Heart left ventricle (tissue), 16 donors: ENCODE measurements at regions not wholly inside any gene's neighbourhood (a gene's known extent, or its start where the extent isn't known, plus 50 kb on each side); places are given as distances from the start of the nearest gene placed in this dataset.
A peak's percentile ranks its signal among the peaks of the same experiment; 100 is the strongest.

Source experiments
- ATAC-seq, 4 donors: fragments of 200-7000 bp; cut with Tn5 transposase; one replicate each; pipeline ENCODE4 v1.9.1; 2020 to 2022; ENCODE audit warnings: moderate library complexity in 4 of 4, mild to moderate bottlenecking in 3 of 4, moderate number of reproducible peaks in 1 of 4
- DNase-seq, 5 donors: peaks; one replicate each; pipeline ENCODE4 v3.0.0-alpha.2; 2020
- H3K27ac ChIP-seq, 12 donors: fragments of 200-600 bp; sonication (generic) in 4 of 12; one replicate each; pipeline versions ENCODE4 v1.5.0 to v1.8.0; 2016 to 2022; ENCODE audit warnings: mild to moderate bottlenecking in 2 of 12
- H3K27me3 ChIP-seq, 9 donors: fragments of 200-600 bp; sonication (generic) in 2 of 9; one replicate each; pipeline versions ENCODE4 v1.5.1 to v1.8.0; 2016 to 2022; ENCODE audit warnings: mild to moderate bottlenecking in 3 of 9
- H3K36me3 ChIP-seq, 9 donors: fragments of 200-600 bp; sonication (generic) in 2 of 9; one replicate each; pipeline versions ENCODE4 v1.5.0 to v1.8.0; 2018 to 2022; ENCODE audit warnings: mild to moderate bottlenecking in 2 of 9
- H3K4me1 ChIP-seq, 12 donors: fragments of 200-600 bp; sonication (generic) in 4 of 12; one replicate each; pipeline versions ENCODE4 v1.5.0 to v1.8.0; 2016 to 2022; ENCODE audit warnings: mild to moderate bottlenecking in 3 of 12
- H3K4me3 ChIP-seq, 12 donors: fragments of 200-600 bp; sonication (generic) in 4 of 12; one replicate each; pipeline versions ENCODE4 v1.5.0 to v1.8.0; 2017 to 2022; ENCODE audit warnings: mild to moderate bottlenecking in 9 of 12, moderate library complexity in 4 of 12
- H3K9me3 ChIP-seq, 12 donors: fragments of 200-600 bp; sonication (generic) in 4 of 12; one replicate each; pipeline versions ENCODE4 v1.5.0 to v1.8.0; 2016 to 2022; ENCODE audit warnings: mild to moderate bottlenecking in 1 of 12
- POLR2A ChIP-seq, 2 donors: fragments of 450-650 bp; IDR thresholded peaks; one replicate each; pipeline ENCODE4 v1.6.1; 2017; ENCODE audit warnings: antibody characterized with exemption in 2 of 2, mild to moderate bottlenecking in 2 of 2, moderate library complexity in 2 of 2
- WGBS, 4 donors: extraction: QIAGEN DNeasy Blood & Tissue Kit in 2 of 4; methylation state at CpG; one replicate each; pipeline versions ENCODE4 v1.1.5 to v1.1.7; 2013 to 2018; 5-methylcytosine and 5-hydroxymethylcytosine counted together
- intact Hi-C, 10 donors: fragments of 100-400 bp; cut with DNase I; formaldehyde crosslinking; loops; one replicate each; pipeline versions ENCODE4 v1.11.1 to v1.14.2; 2022
- TF ChIP-seq, protein P1 (sequence below), 12 donors: fragments of 200-600 bp; sonication (generic) in 4 of 12; IDR thresholded peaks; one replicate each; pipeline versions ENCODE4 v1.5.0 to v1.8.0; 2018 to 2022; ENCODE audit warnings: antibody characterized with exemption in 12 of 12, mild to moderate bottlenecking in 5 of 12
- donor health status: ischemic (EF 13 %, LVEDD 7.1; RV severe dilation, severe dysfunction).
- donor health status: healthy with polysubstance abuse.
- donor health status: DM: no; HTN: yes; CAD: no.
- donor health status: DM: no; HTN: no; CAD: no.
- donor health status: ischemic (EF 25% LVEDD 6.9; RV normal size, moderate dysfunction).
- donor health status: ischemic (EF 25% LVEDD 5.7; RV mildly dilated, moderate dysfunction).
- donor health status: healthy.
- donor health status: DM: yes; HTN: yes; CAD: no.
- donor health status: ischemic (EF 35%, LVEDD 5.7; RV mildly dilated, moderate dysfunction).
- donor health status: nonischemic (EF 11% LVEDD 7.7; RV severe dilation, severe dysfunction).
- donor health status: DM: yes; HTN: yes; CAD: no.
- donor health status: PGD.
- donor health status: ischemic (EF 29% LVEDD 5.4; RV normal size, mild dysfunction).
- donor health status: nonischemic (EF 23%, LVEDD 6.1; RV moderate dilation, normal function).

DNA sequence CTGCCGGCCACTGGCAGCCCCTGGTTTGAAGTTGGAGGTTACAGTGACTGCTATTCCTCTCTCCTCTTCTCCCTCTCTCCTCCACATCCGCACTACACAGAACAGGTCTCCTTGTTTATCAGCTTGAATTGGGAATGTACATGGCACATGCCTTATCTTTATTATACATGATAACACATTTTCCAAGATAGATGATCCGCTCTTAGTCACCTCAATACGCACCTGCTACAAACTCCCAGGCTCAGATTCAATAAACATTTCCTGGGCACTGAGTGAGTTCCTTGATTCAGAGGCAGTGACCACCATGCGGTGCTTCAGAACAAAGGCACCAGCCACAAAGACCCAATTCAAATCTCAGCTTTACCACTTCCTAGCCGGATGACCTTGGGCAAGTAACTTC, 227.7 kb downstream of the TSHZ3 start:
- no peak overlapping the region for H3K27ac ChIP-seq
- H3K36me3 ChIP-seq = no peaks in the 10 kb centered on the region
- H3K27me3 ChIP-seq = peaks cover 0 to 3% (median 0%) of the 10 kb centered on the region in 9 donors

DNA sequence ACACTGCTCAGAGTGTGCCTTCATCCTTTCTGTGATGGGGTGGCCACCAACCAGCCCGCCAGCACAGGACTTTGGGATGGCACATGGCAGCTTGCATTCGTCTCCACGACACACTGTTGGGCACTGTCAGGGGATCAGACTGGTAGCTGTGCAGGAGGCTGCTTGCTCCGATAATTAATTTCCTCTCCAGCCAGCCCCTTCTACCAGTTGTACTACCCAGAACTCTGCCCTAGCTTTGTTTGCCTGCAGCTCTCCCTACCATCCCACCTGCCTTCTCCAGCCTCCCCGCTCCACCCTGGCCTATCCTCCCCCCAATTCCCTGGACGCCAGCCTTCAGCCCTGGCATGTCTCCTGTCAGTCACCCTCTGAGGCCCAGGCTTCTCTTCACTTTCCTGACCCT, 228.3 kb downstream of the TSHZ3 start:
- Histone ChIP-seq H3K4me1 (peaks cover 0 to 12% (median 0%) of the 10 kb centered on the region in 12 donors), H3K9me3 (no peaks in the 10 kb centered on the region), H3K27ac (no peak overlapping the region), H3K4me3 (no peak overlapping the region), H3K27me3 (peaks cover 0 to 3% (median 0%) of the 10 kb centered on the region in 9 donors), H3K36me3 (no peaks in the 10 kb centered on the region)
- ATAC-seq (no peak), DNase-seq (no peak)
- 80 to 96% (median 83%) methylated on average over 6 of the region's 6 CpGs for WGBS, 4 donors
- intact Hi-C loops = loop anchor here in 1 of 10 donors (10.0 kb wide), 1 partner anchor 234 kb away; no protein-coding TSS in a partner anchor
- no peak for TF ChIP-seq POLR2A (IDR thresholded peaks at IDR 0.05)
- TF ChIP-seq, protein P1, sequence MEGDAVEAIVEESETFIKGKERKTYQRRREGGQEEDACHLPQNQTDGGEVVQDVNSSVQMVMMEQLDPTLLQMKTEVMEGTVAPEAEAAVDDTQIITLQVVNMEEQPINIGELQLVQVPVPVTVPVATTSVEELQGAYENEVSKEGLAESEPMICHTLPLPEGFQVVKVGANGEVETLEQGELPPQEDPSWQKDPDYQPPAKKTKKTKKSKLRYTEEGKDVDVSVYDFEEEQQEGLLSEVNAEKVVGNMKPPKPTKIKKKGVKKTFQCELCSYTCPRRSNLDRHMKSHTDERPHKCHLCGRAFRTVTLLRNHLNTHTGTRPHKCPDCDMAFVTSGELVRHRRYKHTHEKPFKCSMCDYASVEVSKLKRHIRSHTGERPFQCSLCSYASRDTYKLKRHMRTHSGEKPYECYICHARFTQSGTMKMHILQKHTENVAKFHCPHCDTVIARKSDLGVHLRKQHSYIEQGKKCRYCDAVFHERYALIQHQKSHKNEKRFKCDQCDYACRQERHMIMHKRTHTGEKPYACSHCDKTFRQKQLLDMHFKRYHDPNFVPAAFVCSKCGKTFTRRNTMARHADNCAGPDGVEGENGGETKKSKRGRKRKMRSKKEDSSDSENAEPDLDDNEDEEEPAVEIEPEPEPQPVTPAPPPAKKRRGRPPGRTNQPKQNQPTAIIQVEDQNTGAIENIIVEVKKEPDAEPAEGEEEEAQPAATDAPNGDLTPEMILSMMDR (IDR thresholded peaks at IDR 0.05) = no peak

More for the DNA sequence above, 227.7 kb downstream of the TSHZ3 start:
- TF ChIP-seq, protein P1 (IDR thresholded peaks at IDR 0.05) = no peak
- no peak for TF ChIP-seq POLR2A (IDR thresholded peaks at IDR 0.05)
- intact Hi-C loops = loop anchor here in 1 of 10 donors (10.0 kb wide), 1 partner anchor 233 kb away; no protein-coding TSS in a partner anchor
- Histone ChIP-seq H3K4me1 (peaks cover 0 to 12% (median 0%) of the 10 kb centered on the region in 12 donors), H3K9me3 (no peaks in the 10 kb centered on the region), H3K4me3 (no peak overlapping the region)
- ATAC-seq (no peak), DNase-seq (no peak)
- WGBS, 4 donors = 81 to 88% (median 86%) methylated on average over 6 of the region's 6 CpGs

GRCh38 chr19:31119951-31120690, 229.1 kb downstream of the TSHZ3 start:
- no peaks in the 10 kb centered on the region for H3K36me3 ChIP-seq
- H3K9me3 ChIP-seq = no peaks in the 10 kb centered on the region
- TF ChIP-seq, protein P1 (IDR thresholded peaks at IDR 0.05) = no peak
- TF ChIP-seq POLR2A (IDR thresholded peaks at IDR 0.05) = no peak
- H3K4me3 ChIP-seq = no peak overlapping the region
- ATAC-seq (no peak), DNase-seq (no peak)
- intact Hi-C loops = loop anchor here in 1 of 10 donors (10.0 kb wide), 1 partner anchor 235 kb away; no protein-coding TSS in a partner anchor
- peaks cover 0 to 12% (median 0%) of the 10 kb centered on the region in 12 donors for H3K4me1 ChIP-seq
- 84 to 92% (median 90%) methylated on average over 5 of the region's 5 CpGs for WGBS, 4 donors
- H3K27ac ChIP-seq = no peak overlapping the region
- H3K27me3 ChIP-seq = peaks cover 0 to 5% (median 0%) of the 10 kb centered on the region in 9 donors

DNA sequence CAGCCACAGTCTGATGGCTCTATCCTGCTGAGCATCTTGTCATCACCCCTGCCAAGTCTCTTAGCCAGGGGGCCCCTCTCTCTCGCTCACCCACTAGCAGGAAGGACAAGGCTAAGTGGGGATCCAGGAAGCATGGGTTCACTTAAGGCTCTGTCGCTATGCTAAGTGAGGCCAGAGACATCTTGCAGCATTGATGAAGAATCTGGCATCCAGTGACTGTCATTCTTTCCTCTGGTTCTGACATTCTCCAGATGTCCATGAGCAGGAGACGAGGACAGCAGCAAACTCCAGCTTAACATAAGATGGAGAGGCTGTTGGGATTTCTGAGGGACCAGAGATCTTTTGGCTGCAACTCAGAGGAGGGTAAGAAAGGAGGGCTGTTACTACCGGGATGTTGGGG, 230.2 kb downstream of the TSHZ3 start:
- peaks cover 0 to 12% (median 0%) of the 10 kb centered on the region in 12 donors for H3K4me1 ChIP-seq
- no peaks in the 10 kb centered on the region for H3K36me3 ChIP-seq
- DNase-seq = no peak
- H3K27ac ChIP-seq = peak overlapping the region in 1 of 12 donors; percentile 7
- 15 to 23% (median 19%) methylated on average over 4 of the region's 4 CpGs for WGBS, 4 donors
- H3K4me3 ChIP-seq = no peak overlapping the region
- peaks cover 0 to 9% (median 0%) of the 10 kb centered on the region in 9 donors for H3K27me3 ChIP-seq
- TF ChIP-seq, protein P1 (IDR thresholded peaks at IDR 0.05) = no peak
- TF ChIP-seq POLR2A (IDR thresholded peaks at IDR 0.05) = no peak
- ATAC-seq = peak in 1 of 4 donors; percentile 36
- intact Hi-C loops = no loop called here
- no peaks in the 10 kb centered on the region for H3K9me3 ChIP-seq
